SJSA1 (cell line): ENCODE measurements at regions not wholly inside any gene's neighbourhood (a gene's known extent, or its start where the extent isn't known, plus 50 kb on each side); places are given as distances from the start of the nearest gene placed in this dataset.

Experiments
- DNase-seq, 2 experiments: peaks; one replicate each; pipeline ENCODE4 v3.0.0-alpha.2; 2015 to 2020; ENCODE audit warnings: low spot score in 2 of 2, low read depth in 1 of 2
- H3K27ac ChIP-seq: fragments of 250-450 bp; sonication (Bioruptor Pico); 2 replicates; pipeline ENCODE4 v1.5.1; 2020; ENCODE audit warnings: mild to moderate bottlenecking, moderate library complexity
- H3K27me3 ChIP-seq: fragments of 250-450 bp; sonication (Bioruptor Pico); replicated peaks from 2 replicates; pipeline ENCODE4 v1.5.1; 2020; ENCODE audit warnings: mild to moderate bottlenecking, moderate library complexity
- H3K36me3 ChIP-seq: fragments of 250-450 bp; sonication (Bioruptor Pico); 2 replicates; pipeline ENCODE4 v1.5.1; 2020; ENCODE audit warnings: mild to moderate bottlenecking
- H3K4me1 ChIP-seq: fragments of 250-450 bp; sonication (Bioruptor Pico); replicated peaks from 2 replicates; pipeline ENCODE4 v1.6.1; 2021; ENCODE audit warnings: mild to moderate bottlenecking
- H3K4me3 ChIP-seq: fragments of 250-450 bp; sonication (Bioruptor Pico); 2 replicates; pipeline ENCODE4 v1.5.1; 2020; ENCODE audit warnings: mild to moderate bottlenecking
- H3K9me3 ChIP-seq: fragments of 250-450 bp; sonication (Bioruptor Pico); replicated peaks from 2 replicates; pipeline ENCODE4 v1.5.1; 2020; ENCODE audit warnings: mild to moderate bottlenecking

DNA sequence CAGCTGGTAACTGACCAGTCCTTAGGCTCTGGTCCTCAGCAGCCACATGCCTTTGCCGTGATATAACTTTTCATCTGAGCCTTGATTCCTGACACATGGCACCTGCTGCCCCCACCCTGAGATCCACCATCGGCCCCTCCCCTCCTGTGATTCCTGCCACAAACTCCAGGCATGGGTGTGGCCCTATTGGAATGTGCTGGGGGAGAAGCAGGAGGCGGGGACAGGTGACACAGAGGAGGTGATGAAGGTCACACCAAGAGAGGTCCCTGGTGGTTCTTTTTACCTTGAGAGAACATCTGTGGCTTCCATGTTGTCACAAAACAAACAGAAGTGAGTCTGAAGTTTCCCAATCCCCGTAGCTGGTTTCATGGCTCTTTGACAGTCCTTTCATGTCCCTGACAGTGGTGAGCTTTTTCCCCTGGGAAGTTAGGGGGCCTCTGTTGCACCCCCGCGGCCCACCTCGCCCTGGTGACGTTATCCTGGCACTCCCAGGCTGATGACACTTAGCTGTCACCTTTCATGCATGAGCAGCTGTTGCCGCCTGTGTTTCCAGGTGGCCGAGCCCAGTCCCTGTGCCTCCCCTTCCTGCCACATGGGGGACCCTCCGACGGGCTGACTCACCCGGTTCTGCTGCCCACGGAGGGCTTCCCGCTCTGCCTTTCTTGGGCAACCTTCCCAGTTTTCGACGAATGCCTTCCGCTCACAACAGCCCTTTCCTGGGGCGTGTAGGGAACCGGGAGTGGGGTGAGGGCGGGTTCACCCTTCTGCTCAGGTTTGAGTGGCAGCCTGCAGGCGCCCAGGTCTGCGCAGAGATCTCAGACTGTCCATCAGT, 66.3 kb upstream of the GLI2 start:
- H3K27ac ChIP-seq: no peak overlapping the region
- no peak overlapping the region for H3K4me3 ChIP-seq
- no peaks in the 10 kb centered on the region for H3K36me3 ChIP-seq
- H3K27me3 ChIP-seq: no peaks in the 10 kb centered on the region
- peak; percentile 25 to 66 for DNase-seq
- H3K9me3 ChIP-seq: peaks cover 11% of the 10 kb centered on the region
- peaks cover 9% of the 10 kb centered on the region for H3K4me1 ChIP-seq

DNA sequence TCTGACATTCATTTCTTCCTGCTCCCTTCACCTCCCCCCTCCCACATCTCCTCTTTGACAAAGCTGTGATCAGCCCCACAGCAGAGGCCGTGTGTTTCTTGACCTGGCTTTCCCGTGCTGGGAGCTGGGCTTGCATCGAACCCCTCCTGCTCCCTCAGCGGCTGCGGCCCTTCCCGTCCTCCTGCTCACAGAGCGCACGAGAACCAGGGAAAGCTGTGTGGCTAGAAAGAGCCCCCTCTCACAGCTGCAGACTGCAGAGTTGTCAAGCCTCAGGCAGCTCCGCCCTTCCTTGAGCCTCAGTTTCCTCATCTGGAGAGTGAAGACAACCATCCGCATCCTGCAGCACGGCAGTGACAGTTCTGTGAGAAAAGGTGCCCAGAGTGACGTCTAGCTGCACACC, 65.7 kb upstream of the GLI2 start:
- Histone ChIP-seq H3K36me3 (no peaks in the 10 kb centered on the region), H3K4me3 (no peak overlapping the region), H3K9me3 (peaks cover 11% of the 10 kb centered on the region), H3K27ac (no peak overlapping the region), H3K4me1 (peaks cover 9% of the 10 kb centered on the region), H3K27me3 (no peaks in the 10 kb centered on the region)
- no peak for DNase-seq

DNA sequence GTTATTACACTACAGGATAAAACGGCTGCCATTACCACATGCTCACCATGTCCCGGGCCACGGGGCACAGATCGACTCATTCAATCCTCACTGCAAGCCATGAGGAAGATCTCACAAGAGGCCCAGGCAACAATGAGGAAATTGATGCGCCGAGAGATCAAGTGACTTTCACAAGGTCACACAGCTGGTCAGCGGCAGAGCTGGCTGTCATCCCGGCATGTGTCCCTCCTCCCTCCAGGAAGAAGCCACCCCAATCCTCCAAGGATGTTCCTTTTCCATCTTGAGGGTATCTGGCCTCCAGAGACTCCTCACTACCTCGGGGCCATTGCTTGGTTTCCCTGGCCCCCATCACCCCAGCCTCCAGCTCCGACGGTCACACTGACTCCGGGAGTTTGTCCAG, 65.3 kb upstream of the GLI2 start:
- DNase-seq: no peak
- Histone ChIP-seq H3K4me1 (peaks cover 10% of the 10 kb centered on the region), H3K27ac (no peak overlapping the region), H3K4me3 (no peak overlapping the region), H3K27me3 (no peaks in the 10 kb centered on the region), H3K9me3 (peaks cover 12% of the 10 kb centered on the region), H3K36me3 (no peaks in the 10 kb centered on the region)

DNA sequence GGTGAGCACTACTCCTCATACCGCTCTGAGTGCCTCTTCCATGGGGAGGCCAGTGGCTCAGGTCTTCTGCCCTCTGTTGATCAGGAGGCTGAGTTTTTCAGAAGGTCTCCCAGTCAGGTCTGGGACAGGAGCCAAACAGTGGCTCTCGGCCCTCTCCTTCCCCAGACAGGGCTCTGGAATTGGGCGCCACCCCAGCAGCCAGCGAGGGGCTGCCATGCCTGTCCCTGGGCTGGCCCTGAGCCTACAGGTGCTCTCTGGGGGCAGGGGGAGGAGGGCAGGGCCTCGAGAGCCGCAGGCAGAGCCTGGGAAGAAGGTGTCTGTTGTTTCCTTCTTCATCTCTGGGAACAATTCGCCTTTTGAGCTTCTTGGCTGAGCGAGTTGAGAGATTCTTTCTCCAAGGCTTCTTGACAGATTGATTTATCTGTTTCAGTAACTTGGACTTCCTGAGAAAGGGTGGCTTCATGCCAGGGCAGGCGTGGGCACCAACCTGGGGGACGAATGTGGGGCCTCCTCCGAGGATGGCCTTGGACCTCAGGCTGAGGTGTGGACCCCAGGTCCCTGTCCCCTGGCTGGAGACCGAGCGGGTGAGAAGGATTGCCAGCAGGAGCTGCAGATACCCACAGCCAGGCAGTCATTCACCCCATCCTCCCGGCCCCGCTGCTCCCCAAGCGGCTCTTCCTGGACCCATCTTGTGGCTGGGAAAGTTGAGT, 64.7 kb upstream of the GLI2 start:
- peaks cover 14% of the 10 kb centered on the region for H3K9me3 ChIP-seq
- H3K36me3 ChIP-seq: no peaks in the 10 kb centered on the region
- peaks cover 12% of the 10 kb centered on the region for H3K4me1 ChIP-seq
- H3K27me3 ChIP-seq: no peaks in the 10 kb centered on the region
- no peak overlapping the region for H3K4me3 ChIP-seq
- H3K27ac ChIP-seq: no peak overlapping the region
- no peak for DNase-seq

DNA sequence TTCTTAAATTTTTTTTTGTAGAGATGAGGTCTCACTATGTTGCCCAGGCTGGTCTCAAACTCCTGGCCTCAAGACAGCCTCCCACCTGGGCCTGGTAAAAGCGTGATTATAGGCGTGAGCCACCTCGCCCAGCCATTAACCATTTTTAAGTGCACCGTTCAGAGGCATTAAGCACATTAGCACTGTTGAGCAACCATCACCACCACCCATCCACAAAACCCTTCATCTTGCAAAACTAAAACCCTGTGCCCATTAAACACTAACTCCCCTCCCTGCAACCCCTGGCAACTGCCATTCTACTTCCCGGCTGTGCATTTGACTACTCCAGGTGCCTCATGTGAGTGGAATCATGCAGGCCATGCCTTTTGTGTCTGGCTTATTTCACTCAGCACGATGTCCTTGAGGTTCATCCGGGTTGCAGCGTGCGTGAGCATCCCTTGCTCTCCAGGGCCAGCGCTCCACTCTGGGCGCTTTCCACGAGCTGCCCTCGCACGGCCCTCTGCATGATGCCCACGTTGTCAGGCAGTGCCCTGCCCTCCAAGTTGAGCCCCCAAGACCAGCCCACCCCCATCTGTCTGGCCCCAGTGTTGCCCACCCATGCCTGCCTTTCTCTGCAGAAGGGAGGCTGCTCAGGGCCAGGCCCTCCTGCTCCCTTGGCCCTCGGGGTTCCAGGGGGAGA, 63.0 kb upstream of the GLI2 start:
- Histone ChIP-seq H3K9me3 (peaks cover 6% of the 10 kb centered on the region; the same call in 1 of the 2 replicates), H3K4me1 (peaks cover 12% of the 10 kb centered on the region), H3K4me3 (no peak overlapping the region), H3K27me3 (peaks cover 3% of the 10 kb centered on the region; the same call in 1 of the 2 replicates), H3K27ac (no peak overlapping the region), H3K36me3 (no peaks in the 10 kb centered on the region)
- no peak for DNase-seq

DNA sequence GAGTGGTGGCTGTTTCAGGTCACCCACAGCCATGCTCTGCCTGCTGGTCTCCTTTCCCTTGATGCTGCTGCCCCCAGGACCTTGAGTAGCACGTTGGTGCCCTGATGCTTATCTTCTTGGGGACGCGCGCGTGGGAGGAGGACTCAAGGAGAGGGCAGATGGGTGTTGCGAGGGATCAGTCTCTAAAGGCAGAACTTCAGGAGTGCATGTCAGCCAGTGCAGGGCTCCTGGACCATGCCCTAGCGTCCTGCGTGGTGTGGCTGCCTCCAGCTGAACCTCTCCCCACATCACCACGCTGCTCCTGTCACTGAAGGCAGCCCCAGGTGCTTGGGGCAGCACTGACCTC, 62.5 kb upstream of the GLI2 start:
- Histone ChIP-seq H3K9me3 (peaks cover 6% of the 10 kb centered on the region; the same call in 1 of the 2 replicates), H3K4me3 (no peak overlapping the region), H3K36me3 (no peaks in the 10 kb centered on the region), H3K27ac (no peak overlapping the region), H3K4me1 (peaks cover 12% of the 10 kb centered on the region), H3K27me3 (peaks cover 3% of the 10 kb centered on the region; the same call in 1 of the 2 replicates)
- no peak for DNase-seq

DNA sequence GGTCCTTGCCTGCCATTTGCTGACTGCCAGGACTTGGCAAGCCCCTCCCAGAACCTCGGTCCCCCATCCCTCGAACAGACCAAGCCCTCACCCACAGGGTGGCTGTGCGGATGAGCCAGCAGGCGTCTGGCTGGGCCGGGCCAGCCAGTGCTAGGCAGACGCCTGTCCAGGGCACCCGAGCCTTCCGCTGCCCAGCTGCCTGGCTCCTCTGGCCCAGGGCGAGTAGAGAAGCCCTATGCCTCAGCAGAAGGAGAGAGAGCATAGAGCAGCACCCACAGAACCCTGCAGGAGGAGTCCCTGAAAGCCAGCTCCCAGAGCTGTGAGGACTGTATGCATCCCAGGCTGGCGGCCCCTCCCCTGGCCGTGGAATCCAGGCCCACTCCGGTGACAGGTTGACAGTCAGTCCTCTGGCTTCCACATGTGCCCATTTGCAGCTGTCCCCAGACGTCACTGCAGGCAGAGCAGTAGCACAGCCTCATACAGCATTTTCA, 62.1 kb upstream of the GLI2 start:
- Histone ChIP-seq H3K27ac (no peak overlapping the region), H3K4me1 (peaks cover 12% of the 10 kb centered on the region), H3K27me3 (peaks cover 3% of the 10 kb centered on the region; the same call in 1 of the 2 replicates), H3K4me3 (no peak overlapping the region), H3K9me3 (peaks cover 6% of the 10 kb centered on the region; the same call in 1 of the 2 replicates), H3K36me3 (no peaks in the 10 kb centered on the region)
- DNase-seq: no peak

DNA sequence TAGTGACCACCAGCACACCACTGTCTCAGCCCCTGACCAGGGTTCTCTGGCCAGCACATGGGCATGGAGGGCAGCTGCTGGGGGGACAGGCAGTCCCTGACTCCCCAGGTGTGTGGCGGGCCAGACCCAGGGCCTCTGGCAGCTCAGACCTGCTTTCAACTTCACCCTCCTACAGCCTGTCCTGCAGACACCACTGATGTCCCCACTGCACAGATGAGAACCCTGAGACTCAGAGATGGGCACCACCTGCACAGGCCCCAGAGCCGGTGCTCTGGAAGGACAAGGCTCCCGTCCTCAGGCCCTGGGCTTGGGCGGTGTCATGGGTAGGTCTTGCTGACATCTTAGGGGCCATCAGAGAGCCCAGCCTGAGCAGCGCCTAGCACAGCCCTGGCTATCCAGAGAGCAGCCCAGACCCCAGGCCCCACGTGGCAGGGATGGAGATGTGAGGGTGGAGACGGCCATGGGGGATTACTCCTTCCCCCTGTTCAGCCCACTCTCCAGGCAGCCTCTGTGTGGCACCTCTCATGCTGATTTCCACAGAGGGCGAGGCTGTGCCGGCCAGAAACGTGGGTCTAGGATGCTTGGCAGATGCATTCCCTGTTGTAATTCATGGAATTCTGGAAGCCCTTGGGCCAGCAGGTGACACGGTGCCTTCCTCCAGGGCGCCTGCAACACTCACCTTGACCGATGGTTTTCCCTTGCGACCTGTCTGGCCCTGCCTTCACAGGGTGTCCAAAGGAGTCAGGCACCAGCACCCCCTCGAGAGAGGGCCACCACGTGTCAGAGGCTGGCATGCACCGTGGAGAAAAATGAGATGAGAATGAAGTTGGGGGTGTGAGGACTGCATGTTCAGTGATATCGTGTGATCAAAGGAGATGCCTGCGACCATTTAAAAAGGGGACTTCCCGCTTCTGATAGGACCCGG, 61.2 kb upstream of the GLI2 start:
- Histone ChIP-seq H3K4me3 (no peak overlapping the region), H3K36me3 (no peaks in the 10 kb centered on the region), H3K27me3 (peaks cover 3% of the 10 kb centered on the region; the same call in 1 of the 2 replicates), H3K4me1 (peaks cover 9% of the 10 kb centered on the region), H3K27ac (no peak overlapping the region), H3K9me3 (peaks cover 6% of the 10 kb centered on the region; the same call in 1 of the 2 replicates)
- no peak for DNase-seq

DNA sequence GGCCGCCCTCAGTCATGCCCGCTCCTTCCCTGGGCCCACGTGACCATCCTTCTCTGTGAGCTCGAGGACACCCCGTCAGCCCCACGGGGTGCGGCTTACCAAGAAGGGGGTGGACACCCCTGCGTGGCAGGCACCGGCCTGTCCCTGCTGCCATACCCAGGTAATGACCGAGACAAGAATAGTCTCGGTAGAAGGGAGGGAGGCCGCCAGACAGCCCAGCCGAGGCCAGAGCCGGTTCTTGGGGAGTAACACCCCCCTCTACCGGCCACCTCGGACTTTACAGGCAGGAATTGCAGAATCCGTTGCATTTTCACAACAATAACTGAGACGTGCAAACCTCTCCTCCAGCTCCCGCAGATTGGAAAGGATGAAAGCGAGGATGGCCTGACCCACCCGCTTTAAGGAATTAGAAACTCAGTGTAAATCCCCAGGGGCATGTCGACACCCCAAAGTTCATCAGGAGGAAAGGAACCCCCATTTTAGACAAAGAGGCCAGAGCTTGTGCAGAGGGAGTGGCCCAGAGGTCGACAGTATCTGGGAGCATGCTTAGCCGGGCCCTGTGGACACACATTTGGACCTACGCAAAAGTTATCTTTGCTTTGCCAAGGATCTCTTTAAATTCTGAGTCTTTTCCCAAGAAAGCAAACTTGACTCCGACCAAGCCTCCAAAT, 60.1 kb upstream of the GLI2 start:
- Histone ChIP-seq H3K4me1 (0 out of 2 replicates have a peak, but pooled peaks cover 4% of the 10 kb centered on the region), H3K9me3 (peaks cover 3% of the 10 kb centered on the region; the same call in 1 of the 2 replicates), H3K27me3 (peaks cover 3% of the 10 kb centered on the region; the same call in 1 of the 2 replicates), H3K36me3 (no peaks in the 10 kb centered on the region), H3K4me3 (no peak overlapping the region), H3K27ac (no peak overlapping the region)
- DNase-seq: peak in 1 of 2 experiments; percentile 37

DNA sequence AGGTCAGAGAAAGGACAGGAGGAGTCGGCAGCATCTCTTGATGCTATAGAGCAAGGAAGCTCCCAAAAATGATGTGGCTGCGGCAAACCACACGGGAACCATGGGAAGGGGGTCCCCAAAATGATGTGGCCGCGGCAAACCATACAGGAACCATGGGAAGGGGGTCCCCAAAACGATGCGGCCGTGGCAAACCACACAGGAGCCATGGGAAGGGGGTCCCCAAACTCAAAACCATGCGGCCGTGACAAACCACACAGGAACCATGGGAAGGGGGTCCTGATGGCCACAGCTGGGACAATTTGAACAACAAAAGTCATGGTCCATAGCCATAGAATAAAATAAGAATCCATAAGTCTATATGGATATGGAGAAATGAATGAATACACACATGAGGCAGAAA, 58.4 kb upstream of the GLI2 start:
- no peak overlapping the region for H3K4me3 ChIP-seq
- H3K9me3 ChIP-seq: peaks cover 3% of the 10 kb centered on the region; the same call in 1 of the 2 replicates
- H3K27ac ChIP-seq: no peak overlapping the region
- H3K36me3 ChIP-seq: no peaks in the 10 kb centered on the region
- 0 out of 2 replicates have a peak, but pooled peaks cover 4% of the 10 kb centered on the region for H3K4me1 ChIP-seq
- H3K27me3 ChIP-seq: peaks cover 3% of the 10 kb centered on the region; the same call in 1 of the 2 replicates
- DNase-seq: no peak

DNA sequence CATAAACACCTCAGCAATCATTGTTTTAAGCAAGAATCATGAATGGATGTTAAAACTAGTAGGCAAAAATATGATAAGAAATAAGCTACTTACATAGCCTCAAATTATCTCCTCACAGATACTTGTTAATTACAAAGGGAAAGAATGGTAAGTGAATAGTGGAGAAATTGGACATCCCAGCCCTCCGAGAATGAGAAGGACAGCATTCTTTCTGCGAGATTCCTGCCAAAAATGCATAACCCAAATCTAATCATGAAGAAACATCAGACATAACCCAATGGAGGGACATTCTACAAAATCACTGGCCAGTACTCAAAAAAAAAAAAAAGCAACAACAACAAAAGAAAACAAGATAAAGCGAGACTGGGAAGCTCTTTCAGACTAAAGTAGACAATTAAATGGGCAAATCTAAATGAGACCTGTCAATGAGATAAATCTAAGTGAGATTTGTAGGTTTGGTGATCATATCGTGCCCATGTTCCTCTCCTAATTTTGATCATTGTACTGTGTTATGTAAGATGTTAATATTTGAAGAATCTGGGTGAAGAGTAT, 57.9 kb upstream of the GLI2 start:
- Histone ChIP-seq H3K4me3 (no peak overlapping the region), H3K4me1 (peaks cover 7% of the 10 kb centered on the region), H3K36me3 (no peaks in the 10 kb centered on the region), H3K9me3 (peaks cover 3% of the 10 kb centered on the region; the same call in 1 of the 2 replicates), H3K27me3 (peaks cover 3% of the 10 kb centered on the region; the same call in 1 of the 2 replicates), H3K27ac (no peak overlapping the region)
- no peak for DNase-seq

DNA sequence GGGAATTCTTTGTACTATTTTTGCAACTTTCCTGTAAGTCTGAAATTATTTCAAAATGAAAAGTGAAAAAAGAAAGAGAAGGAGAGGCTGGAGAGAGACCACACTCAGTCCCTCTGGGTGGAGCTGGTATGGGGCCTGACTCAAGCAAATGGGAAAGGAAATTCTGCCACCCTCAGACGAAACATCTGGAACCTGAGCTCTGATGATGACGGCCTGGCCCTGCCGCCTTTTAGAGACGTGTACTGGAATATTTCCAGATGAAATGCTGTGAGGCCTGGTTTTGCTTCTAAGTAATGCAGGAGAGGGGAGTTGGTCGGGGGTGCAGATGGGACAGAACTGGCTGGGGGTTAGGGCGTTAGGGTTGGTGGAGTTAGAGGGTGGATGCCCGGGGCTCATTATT, 57.4 kb upstream of the GLI2 start:
- Histone ChIP-seq H3K9me3 (peaks cover 3% of the 10 kb centered on the region; the same call in 1 of the 2 replicates), H3K27ac (no peak overlapping the region), H3K36me3 (no peaks in the 10 kb centered on the region), H3K4me3 (no peak overlapping the region), H3K27me3 (peaks cover 3% of the 10 kb centered on the region; the same call in 1 of the 2 replicates), H3K4me1 (peaks cover 9% of the 10 kb centered on the region)
- DNase-seq: no peak
